ENCODE measurements at regions not wholly inside any gene's neighbourhood (a gene's known extent, or its start where the extent isn't known, plus 50 kb on each side); places are given as distances from the start of the nearest gene placed in this dataset.

DNA sequence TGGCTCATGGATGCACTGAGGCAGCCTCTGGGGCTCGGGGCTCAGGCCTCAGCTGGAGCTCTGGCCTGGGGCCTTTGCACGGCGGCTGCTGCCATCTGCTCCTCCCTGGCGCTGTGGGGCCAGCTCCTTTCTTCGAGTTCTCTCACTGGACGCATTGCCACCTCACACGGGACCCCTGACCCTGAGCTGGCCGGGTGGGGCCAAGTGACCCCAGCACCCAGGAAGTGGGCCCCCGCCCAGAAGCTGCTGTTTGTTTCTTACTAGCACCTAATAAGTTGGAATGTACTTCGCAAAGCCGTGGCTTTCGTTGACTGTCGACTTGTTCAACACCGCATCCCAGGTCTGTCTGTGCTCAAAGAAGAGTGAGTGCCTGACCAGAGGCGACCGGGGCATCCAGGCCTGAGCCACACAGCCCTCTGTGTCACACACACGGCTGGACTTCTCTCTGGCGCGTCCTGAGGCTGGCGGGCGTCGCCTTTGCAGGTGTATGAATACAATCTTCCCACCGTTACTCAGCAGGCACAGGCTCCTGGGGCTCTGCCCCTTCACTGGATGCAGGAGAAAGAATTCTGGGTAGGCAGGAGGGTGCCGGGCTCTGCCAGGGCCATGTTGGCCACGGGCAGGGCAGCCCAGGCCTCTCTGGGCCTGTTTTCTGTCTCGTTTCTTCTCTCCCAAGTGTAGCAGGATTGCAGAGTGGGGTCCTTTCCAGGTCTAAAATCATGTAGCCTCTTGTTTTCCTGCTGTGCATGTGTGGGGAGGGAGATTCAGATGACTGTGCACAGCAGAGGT lies 112.9 kb downstream of the DLL1 start:
- DNase-seq (ENCODE audit: low read depth), result no peak

DNA sequence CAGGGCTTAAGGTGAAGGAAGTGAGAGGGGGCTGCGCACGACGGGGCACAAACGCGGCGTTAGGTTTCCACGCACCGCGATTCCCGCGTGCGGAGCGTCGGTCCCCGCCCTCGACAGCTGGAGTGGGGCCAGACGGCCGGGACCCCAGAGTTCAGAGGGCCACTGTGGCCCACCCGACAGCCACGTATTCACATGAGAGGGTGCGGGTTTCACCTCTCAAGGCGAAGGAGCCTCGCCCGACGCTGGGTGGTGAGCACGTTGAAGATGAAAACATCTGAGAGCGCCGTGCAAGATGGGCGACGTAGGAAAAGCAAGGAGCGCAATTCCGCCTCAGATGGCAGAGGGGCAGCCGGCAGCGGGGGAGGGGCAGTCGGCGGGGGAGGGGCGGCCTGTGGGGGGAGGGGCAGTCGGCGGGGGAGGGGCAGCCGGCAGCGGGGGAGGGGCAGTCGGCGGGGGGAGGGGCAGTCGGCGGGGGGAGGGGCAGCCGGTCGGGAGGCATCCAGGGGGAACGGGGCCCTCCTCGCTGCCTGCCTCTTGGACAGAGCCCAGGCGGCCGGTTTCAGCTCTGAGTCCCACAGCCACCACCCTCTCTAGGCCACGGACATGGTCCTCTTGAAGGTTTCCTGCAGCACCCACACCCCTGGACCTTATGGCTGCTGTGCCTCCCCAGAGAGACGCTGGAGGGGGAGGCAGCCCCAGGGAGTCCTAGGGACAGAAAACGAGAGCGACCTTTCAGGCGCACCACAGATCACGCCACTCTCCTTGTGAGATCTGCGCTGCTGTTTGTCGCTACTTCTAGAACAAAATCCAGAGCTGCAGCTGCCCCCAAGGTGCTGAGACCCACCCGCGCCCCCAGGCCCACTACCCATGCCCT lies 113.7 kb downstream of the DLL1 start:
- DNase-seq (ENCODE audit: low read depth), result no peak

DNA sequence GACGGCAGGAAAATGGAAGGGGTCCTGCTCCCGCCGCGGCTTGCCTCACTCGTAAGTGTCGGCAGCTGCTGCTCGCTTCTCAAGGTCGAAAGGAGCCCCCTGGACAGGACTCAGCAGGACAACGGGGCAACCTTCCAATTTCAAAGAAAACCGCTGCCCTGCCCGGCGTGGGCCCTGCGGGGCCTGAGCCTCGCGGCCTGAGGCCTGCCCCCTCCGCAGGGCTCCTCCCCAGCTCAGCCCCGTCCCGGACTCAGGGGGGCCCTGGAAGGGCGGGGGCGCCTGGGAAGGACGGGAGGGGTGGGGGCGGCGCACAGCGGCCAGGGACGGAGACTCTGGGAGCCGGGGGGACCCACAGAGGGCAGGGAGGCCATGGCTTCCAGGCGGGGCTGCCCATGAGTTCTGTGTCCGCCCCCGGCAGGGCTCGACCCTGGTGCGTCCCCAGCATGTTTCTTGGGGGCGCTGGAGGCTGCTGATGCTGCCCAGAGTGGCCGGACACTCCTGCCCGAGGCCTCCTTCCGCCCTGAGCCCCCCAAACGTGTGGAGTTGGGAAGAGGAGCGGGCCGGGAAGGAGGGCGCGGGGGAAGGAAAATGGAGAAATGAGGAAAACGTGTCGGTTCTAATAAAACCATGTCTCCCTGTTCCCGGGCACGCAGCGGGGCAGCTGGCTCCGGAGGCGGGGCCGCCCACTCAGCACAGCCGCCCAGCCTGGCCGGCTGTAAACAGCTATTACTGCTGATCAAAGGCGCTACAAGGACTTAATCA lies 114.6 kb downstream of the DLL1 start:
- DNase-seq (ENCODE audit: low read depth), result no peak

DNA sequence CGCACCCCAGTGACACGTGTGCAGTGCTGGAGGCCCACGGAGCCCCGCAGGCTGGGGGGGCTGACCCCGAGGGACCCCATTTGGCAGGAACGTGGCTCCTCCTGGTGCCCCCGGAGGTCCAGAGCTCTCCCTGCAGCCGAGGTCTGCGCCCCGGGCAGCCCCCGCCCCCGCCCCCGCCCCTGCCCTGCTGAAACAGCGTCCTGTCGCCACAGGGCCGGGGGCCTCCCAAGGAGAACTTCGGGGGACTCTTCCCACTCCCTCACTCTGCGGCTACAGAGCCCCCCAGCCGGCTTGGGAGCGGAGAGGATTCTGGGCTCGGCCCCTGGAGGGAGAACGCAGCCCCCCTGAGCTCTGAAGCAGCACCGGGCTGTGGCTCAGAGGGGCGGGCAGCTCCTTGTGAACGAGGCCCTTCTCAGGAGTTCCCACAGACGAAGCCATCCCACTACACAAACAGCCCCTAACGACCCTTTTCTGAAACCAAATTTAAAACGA lies 115.2 kb downstream of the DLL1 start:
- DNase-seq (ENCODE audit: low read depth), result no peak

DNA sequence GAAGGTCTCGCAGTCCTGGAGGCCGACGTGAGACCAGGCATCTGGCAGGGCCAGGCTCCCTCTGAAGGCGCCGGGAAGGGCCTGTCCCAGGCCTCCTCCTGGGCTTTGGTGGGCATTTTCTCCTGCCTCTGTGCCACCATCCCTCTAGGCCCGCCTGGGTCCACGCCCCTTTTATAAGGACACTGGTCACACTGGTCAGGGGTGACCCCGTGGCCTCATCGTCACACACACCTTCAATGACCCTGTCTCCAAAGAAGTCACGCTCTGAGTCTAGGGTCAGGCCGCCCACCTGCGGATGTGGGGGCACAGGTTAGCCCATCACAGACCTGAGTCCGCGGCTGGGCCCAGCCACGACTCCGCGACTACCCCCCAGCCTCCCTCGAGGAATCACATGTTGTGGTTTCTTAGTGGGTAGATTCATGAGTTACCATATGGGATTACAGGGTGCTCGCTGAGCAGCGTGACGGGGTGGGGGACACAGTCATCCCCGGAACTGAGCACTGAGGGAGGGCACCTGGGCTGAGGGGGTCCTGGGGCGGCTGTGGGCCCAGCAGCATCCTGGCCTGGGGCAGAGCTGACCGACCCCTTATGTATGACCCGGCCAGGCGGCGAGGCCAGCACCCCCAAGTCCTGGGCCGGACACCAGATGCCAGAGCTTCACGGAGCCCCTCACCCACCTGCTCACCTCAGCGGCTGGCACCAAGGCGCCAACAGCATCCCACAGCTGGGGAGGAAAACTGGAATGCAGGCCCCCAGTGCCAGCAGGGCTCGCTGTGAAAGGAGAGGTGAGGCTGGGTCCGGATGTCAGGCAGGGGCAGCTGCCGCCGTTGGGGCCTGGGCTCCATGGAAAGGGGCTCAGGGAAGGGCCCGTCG lies 115.9 kb downstream of the DLL1 start:
- no peak for DNase-seq (ENCODE audit: low read depth)

DNA sequence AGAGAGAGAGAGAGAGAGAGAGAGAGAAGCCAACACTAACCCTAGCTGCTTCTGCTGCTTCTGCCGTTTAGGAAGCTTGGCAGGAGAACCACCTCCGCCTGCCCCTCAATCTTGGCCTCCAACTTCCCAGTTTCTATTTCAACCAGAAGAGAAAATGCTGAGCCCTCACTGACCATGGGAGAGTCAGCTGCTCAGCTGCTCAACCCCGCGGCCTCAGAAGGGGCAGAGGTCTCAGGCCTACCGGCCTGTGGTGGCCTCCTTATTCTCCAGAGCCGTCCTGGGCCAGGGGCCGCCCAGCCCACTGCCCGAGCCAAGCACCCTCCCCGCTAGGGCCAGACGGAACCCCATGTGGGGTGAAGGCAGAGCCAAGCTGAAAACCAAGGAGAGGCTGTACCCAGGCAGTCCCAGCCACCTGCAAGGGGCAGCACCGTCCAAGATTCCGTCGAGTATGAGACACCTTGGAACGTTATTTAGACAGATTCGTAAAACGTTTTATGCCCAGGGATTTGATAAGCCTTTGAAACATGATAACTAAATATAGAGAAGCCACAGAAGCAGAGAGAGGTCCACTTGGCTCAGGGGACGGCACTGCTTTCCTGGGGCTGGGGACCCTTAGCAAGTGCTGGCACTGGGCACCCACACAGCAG lies 116.6 kb downstream of the DLL1 start:
- DNase-seq (ENCODE audit: low read depth), result no peak

DNA sequence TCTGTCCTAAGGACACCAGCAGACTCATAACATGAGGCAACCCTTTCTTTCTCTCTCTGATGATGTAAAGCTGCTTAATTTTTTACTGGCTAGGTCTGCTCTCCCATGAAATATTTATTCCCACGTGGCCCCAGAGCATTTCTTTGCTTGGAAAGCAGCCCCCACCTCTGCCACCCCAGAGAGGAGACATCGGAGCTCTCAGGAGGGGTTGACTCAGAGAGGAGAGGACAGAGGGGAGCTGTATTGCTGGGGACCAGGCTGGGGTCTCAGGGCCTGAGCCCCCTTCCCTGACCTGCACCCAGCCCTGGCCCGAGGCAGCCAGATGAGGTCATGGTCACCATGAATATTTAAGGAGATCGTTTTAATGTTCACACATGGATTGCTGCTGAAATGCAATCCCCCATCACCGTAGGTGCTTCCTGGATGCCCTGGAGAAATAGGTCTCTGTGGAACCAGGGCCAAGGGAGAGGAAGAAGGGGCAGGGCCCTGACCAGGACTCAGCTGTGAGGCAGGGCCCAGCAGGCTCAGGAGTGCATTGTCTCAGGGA lies 117.5 kb downstream of the DLL1 start:
- DNase-seq (ENCODE audit: low read depth), result no peak

DNA sequence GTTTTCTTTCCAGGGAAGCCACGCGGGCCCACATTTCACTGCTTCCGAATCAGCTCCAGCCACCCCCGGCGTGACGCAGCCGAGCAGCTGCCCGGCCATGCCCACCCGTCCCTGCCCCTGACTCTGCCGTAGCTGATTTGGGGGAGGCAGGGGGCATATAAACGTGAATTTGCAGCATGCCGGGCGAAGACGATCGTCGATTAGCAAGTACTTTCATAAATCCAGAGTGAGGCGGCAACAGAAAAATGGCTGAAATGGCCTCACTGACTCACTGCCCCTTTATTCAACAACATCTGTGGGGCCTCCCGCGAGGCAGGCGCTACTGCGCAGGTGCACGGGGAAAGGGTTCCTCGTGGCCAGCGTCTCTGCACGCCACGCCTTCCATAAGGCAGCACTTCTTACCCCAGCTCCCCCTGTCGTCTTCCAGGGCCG lies 118.0 kb downstream of the DLL1 start:
- DNase-seq (ENCODE audit: low read depth), result no peak

DNA sequence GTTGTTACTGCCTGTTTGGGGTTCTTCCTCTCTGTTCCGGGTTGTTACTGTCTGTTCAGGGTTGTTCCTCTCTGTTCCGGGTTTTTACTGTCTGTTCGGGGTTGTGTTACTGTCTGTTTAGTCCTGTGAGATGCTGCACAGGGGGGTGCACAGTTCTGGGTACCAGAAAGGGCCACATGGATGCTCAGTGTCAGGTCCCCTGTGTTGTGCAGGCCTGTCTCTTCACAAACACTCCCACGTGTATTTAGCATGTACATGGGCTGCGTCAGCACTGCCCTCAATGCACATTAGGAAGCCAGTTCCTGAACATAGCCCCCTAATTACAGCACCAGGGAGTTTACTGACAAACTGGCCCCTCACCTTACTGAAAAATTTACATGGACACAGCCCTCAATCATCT lies 118.5 kb downstream of the DLL1 start:
- DNase-seq (ENCODE audit: low read depth), result no peak

DNA sequence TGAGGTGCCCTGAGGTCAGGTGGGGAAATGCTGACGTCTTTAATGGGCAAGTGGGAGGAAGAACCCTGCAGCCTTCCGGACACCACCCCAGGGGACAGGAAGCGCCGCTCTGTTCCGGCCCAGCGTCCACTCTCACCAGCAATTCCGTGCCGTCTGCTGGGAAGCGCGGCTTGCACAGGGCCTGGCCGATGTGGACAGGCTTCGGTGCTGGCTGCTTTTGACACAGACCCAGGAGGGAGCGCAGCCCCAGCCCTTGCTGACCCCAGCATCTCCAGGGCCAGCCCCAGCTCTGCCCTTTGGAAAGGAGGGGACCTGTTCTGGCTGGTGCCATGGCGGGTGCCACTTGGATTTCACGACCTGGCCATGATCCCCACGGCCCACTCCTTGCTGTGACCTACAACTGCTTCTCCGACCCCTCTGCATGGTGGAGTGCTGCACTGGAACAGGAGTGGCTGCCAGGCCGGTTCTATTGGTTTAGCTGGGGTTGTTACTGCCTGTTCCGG lies 123.2 kb downstream of the DLL1 start:
- DNase-seq (ENCODE audit: low read depth), result no peak

DNA sequence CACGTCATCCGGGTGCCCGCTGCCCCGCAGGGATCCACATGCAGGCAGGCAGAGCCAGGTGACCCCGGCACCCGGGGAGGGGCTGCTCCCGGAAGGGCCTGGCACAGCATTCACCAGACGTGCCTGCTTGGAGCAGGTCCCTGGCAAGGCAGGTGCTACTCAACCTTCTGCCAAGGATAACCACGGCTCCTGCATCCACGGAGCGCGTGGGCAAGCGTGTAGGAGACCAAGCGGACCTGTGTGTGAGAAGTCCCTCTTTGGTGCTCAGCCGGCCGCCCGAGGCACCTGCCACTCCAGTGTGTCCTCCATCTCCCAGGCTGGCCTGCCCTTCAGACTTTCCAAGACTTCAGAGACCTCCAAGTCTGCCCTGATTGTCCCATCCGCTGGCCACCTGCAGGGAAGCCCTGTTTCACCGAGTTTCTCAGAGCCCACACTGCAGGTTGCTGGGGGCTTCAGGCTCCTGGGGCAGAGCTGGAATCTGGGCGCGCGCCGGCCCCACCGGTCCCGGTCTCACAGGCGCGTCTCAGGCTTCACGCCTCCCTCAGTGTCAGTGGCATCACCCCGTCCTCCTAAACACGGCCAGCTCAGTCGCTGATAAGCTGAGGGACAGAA lies 124.3 kb downstream of the DLL1 start:
- DNase-seq (ENCODE audit: low read depth), result no peak

DNA sequence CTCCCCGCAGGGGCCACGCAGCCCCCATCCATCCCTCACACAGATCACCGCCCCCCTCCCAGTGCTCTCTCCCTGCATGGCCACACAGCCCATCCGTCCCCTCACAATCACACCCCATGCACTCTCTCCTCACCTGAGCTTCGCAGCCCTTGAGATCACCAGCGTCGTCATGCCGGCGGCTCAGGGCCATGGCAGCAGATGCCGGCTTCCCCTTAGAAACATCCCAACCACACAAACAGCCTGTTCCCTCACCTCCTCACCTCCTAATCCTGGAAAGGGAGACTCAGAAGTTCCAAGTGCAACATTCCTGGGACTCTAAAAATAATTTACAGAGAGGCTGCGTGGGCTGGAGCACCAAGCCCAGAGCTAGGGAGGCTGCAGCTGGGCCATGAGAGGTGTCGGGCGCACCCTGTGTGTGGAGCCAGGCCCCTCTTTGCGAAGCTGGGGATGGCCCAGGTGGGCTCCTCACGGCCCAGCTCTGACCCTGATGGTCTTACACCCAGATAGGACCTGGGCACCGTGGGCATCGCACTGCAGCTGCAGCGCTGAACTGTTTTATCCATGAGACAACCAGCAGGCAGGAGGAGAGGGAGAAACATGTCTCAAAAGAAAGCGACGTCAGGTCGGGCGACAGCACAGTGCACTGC lies 125.3 kb downstream of the DLL1 start:
- DNase-seq (ENCODE audit: low read depth), result no peak

DNA sequence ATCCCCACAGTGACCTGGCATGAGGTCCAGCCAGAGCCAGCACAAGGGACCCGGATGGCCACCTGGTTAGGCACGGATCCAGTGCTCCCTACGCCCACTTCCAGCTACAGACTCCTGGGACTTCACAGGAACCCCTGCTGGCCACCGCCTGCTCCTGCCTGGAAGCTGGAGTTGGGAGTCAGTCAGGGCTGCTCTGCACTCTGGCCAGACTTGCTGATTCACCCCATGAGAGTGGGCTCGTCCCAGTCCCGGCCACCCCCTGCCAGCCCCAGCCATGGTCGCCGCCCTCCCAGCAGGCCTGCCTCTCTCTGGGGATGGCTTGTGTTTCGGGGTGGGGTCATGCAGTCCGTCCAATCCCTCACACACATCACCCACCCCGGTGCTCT lies 125.8 kb downstream of the DLL1 start:
- DNase-seq (ENCODE audit: low read depth), result no peak

DNA sequence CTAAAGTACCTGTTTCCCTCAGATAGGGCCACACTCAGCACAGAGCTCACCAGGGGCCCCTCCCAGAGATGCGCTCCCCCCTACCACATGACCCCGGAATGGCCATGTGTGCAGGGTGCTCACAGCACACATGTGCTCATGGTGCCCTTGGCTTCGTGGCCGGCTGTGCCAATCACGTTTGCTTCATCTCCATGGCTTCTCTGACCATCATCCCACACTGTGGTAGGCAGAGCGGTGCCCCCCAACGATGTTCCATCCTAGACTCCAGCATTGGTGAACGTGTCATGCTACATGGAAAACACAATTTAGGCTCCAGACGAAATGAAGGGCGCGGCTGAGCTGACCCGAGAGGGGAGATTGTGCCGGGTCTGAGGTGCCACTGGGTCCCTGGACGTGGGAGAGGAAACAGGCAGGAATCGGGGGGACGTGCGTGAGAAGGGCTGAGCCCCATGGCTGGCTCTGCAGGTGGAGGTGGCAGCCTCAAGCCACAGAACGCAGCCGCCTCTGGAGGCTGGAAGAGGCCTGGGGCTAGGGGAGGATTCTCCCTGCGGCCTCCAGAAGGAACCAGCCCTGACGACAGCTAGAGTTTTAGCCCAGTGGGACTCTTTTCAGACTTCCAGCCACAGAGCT lies 126.5 kb downstream of the DLL1 start:
- DNase-seq (ENCODE audit: low read depth), result no peak

DNA sequence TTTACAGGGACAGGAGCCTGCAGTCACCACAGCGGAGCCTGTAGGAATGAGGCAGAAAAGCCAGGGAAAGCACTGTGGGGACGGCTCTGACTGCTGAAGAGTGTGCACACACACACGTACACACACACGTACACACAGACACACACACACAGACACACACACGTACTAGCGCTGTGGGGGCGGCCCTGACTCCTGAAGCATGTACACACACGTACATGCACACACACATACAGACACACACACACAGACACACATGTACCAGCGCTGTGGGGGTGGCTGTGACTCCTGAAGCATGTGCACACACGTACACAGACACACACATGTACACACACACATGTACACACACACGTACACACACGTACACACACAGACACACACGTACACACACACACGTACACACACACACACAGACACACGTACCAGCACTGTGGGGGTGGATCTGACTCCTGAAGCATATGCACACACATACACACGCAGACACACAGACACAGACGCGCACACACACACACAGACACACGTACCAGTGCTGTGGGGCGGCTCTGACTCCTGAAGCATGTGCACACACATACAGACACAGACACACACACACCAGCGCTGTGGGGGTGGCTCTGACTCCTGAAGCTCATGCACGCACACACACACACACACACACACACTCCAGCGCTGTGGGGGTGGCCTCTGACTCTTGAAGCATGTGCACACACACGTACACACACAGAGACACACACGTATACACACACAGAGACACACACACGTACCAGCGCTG lies 127.3 kb downstream of the DLL1 start:
- DNase-seq (ENCODE audit: low read depth), result no peak

DNA sequence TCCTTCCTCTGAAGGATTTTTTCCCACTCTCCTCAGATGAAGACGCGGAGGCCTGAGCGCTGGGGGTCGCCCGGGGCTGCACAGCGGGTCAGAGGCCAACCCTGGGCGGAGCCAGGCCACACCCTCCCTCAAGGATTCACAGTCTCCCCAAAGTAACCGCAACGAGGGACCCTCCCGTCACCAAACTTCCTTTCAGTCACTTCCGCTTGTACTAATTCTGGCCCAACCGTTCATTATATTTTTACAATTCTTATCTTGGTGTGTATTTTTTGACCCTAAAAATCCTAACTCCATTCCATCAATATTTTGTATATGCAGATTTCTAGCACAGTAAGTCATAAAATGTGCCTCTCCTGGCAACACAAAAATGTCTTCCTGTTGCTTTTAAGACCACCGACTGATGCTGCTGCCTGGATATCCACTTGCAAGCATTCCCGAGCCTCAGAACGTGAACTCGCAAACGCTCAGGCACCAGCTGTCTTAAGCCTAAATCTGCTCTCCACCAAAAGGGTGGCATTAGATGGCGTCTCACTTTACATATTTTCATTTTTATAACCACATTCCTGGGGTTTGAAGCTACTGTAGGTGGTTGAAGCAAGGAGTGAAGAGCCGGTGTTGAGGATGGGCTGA lies 128.0 kb downstream of the DLL1 start:
- DNase-seq (ENCODE audit: low read depth), result no peak

DNA sequence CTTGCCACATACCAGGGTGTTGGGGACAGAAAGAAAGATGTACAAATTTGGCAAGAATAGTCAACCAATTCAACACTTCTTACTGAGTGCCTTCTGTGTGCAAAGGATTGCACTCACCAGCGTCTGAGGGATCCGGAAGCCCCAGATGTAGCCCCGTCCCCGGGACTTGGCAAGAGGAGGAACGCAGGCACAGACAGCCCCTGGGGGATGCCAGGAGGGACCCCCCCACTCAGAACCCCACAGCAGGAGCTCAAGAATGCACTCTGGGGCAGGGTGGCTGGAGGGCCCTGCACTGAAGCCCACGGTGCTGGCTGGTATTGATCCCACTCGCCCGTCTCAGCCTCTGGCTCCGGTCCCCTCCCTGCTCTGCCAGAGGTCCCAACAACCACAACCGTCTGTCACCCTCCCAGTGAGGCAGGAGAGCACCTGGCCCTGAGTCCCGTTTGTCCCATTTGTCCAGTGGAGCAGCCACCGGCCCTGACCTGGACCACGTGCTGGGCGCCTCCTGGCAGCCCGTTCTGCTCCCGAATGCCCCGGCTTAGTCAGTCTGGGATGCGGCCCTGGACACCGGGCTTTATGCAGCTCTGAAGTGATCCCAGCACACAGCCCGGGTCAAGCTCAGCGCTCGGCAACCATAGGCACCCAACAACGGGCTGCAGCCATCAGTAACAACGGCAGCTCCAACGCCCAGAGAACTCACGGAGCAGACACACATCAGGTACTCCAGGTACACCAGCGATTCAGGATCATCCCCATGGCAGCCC lies 128.7 kb downstream of the DLL1 start:
- DNase-seq (ENCODE audit: low read depth), result no peak

Measured in stimulated activated CD8-positive, alpha-beta memory T cell treated with anti-CD3 and anti-CD28 coated beads, Interleukin-4, amount 100 ng/mL, for 24 hours (primary cell).